Body of pancreas (tissue), 4 donors: ENCODE measurements at regions not wholly inside any gene's neighbourhood (a gene's known extent, or its start where the extent isn't known, plus 50 kb on each side); places are given as distances from the start of the nearest gene placed in this dataset.

Source experiments
- CTCF ChIP-seq, 7 experiments: fragments of 450-650 bp in 4 of 7; fragments of 200-600 bp in 3 of 7; sonication (generic) in 3 of 7; IDR thresholded peaks; one replicate each; pipeline ENCODE4 v1.5.1; 2016 to 2019; ENCODE audit warnings: antibody characterized with exemption in 7 of 7
- POLR2A ChIP-seq, 3 donors: fragments of 450-650 bp; IDR thresholded peaks; one replicate each; pipeline ENCODE4 v1.6.1; 2016; ENCODE audit warnings: antibody characterized with exemption in 3 of 3, mild to moderate bottlenecking in 2 of 3

GRCh38 chr17:5854871-5855554 is 215.2 kb upstream of the WSCD1 start:
- TF ChIP-seq CTCF (IDR thresholded peaks at IDR 0.05): no peak
- TF ChIP-seq POLR2A (IDR thresholded peaks at IDR 0.05): no peak
